GM12878 (cell line): ENCODE measurements at regions not wholly inside any gene's neighbourhood (a gene's known extent, or its start where the extent isn't known, plus 50 kb on each side); places are given as distances from the start of the nearest gene placed in this dataset.

Experiments
- ATAC-seq: fragments of 200-7000 bp; cut with Tn5 transposase; 3 replicates; pipeline ENCODE4 v1.9.1; 2020; ENCODE audit warnings: mild to moderate bottlenecking, moderate library complexity
- BruUV-seq: library from RNA; stranded (reverse); fragments of 400-500 nt; replicated peaks from 2 replicates; lab custom pipeline; 2021; lab: Mats Ljungman, UMichigan
- CTCF ChIA-PET: fragments of 300-600 bp; sonication (Branson Sonifier 250); formaldehyde crosslinking; extraction: SDS; loops from one replicate; lab custom pipeline; 2021; ENCODE audit warnings: inconsistent platforms; lab: Yijun Ruan, JAX
- POLR2A ChIA-PET: fragments of 350-600 bp; formaldehyde crosslinking; extraction: SDS; loops from one replicate; lab custom pipeline; 2021; ENCODE audit warnings: inconsistent platforms; lab: Charles Lee
- RAD21 ChIA-PET: fragments of 300-600 bp; sonication (Branson Sonifier 250); formaldehyde crosslinking; loops from one replicate; lab custom pipeline; 2023; ENCODE audit warnings: antibody characterized with exemption; ENCODE audit not compliant: unreplicated experiment; lab: Charles Lee
- SMC1A ChIA-PET: fragments of 300-600 bp; sonication (Branson Sonifier 250); formaldehyde crosslinking; loops from one replicate; lab custom pipeline; 2023; ENCODE audit not compliant: unreplicated experiment, uncharacterized antibody; lab: Charles Lee
- DNase-seq: peaks from one replicate; pipeline ENCODE4 v3.0.0-alpha.2; 2011; ENCODE audit warnings: low read depth, low spot score
- FAIRE-seq: peaks from 3 replicates; lab custom pipeline; 2011; peaks lifted over from hg19 to GRCh38; lab: Jason Lieb, UNC
- H2AFZ ChIP-seq: 2 replicates; pipeline ENCODE4 v1.6.0; 2011; ENCODE audit warnings: low read depth, low read length, control low read depth; ENCODE audit not compliant: control insufficient read depth
- H3K27ac ChIP-seq: 2 replicates; pipeline ENCODE4 v1.5.1; 2011; ENCODE audit warnings: control low read depth; ENCODE audit not compliant: control insufficient read depth, insufficient read depth
- H3K27me3 ChIP-seq, 2 experiments: replicated peaks in 1 of 2; 2 replicates each; pipeline versions ENCODE4 v1.6.0 to v1.6.1; 2011; ENCODE audit warnings: low read length in 1 of 2; ENCODE audit not compliant: control insufficient read depth in 2 of 2, insufficient read depth in 2 of 2
- H3K36me3 ChIP-seq, 2 experiments: 2 replicates each; pipeline ENCODE4 v1.5.1; 2011; ENCODE audit warnings: low read length in 1 of 2; ENCODE audit not compliant: control insufficient read depth in 2 of 2, insufficient read depth in 2 of 2
- H3K4me1 ChIP-seq: 2 replicates; pipeline ENCODE4 v1.6.1; 2011; ENCODE audit warnings: mild to moderate bottlenecking, low read length, moderate library complexity, mixed read lengths; ENCODE audit not compliant: control insufficient read depth, insufficient read depth
- H3K4me2 ChIP-seq: 2 replicates; pipeline ENCODE4 v1.6.0; 2011; ENCODE audit warnings: control low read depth; ENCODE audit not compliant: control insufficient read depth, insufficient read depth
- H3K4me3 ChIP-seq: fragments of 200-600 bp; sonication (generic); 2 replicates; pipeline ENCODE4 v1.5.1; 2016
- H3K79me2 ChIP-seq: 2 replicates; pipeline ENCODE4 v1.6.0; 2011; ENCODE audit warnings: low read length; ENCODE audit not compliant: control insufficient read depth, insufficient read depth
- H3K9ac ChIP-seq: 2 replicates; pipeline ENCODE4 v1.8.0; 2011; ENCODE audit warnings: low read length, control low read depth, mixed read lengths; ENCODE audit not compliant: control insufficient read depth, insufficient read depth
- H3K9me3 ChIP-seq: replicated peaks from 3 replicates; pipeline ENCODE4 v1.5.1; 2011; ENCODE audit warnings: mild to moderate bottlenecking, low read length; ENCODE audit not compliant: control insufficient read depth, insufficient read depth
- H4K20me1 ChIP-seq: 2 replicates; pipeline ENCODE4 v1.6.0; 2011; ENCODE audit not compliant: control insufficient read depth, insufficient read depth
- BMI1 ChIP-seq: fragments of 450-650 bp; IDR thresholded peaks from 2 replicates; pipeline ENCODE4 v1.6.1; 2016; ENCODE audit warnings: mild to moderate bottlenecking, moderate library complexity, borderline replicate concordance
- CBX3 ChIP-seq: fragments of 200-600 bp; sonication (generic); IDR thresholded peaks from 2 replicates; pipeline ENCODE4 v1.6.1; 2016; ENCODE audit warnings: low read depth, borderline replicate concordance
- HDAC2 ChIP-seq: fragments of 200-600 bp; sonication (generic); IDR thresholded peaks from 2 replicates; pipeline ENCODE4 v1.6.1; 2017
- JUNB ChIP-seq: IDR thresholded peaks from 2 replicates; pipeline ENCODE4 v1.6.1; 2016; ENCODE audit warnings: antibody characterized with exemption, mild to moderate bottlenecking
- MXI1 ChIP-seq: fragments of 150-350 bp; IDR thresholded peaks from 2 replicates; pipeline ENCODE4 v1.6.1; 2011; ENCODE audit warnings: low read depth, mild to moderate bottlenecking, inconsistent platforms, low read length, improper control_type of control experiment
- NFXL1 ChIP-seq: fragments of 450-650 bp; IDR thresholded peaks from 2 replicates; pipeline ENCODE4 v1.6.1; 2017; ENCODE audit warnings: antibody characterized with exemption, mild to moderate bottlenecking, borderline replicate concordance
- NRF1 ChIP-seq: conservative IDR thresholded peaks from 2 replicates; pipeline ENCODE4 v1.6.1; 2011; ENCODE audit warnings: mild to moderate bottlenecking, low read depth, low read length, improper control_type of control experiment
- PAX8 ChIP-seq: fragments of 450-650 bp; IDR thresholded peaks from 2 replicates; pipeline ENCODE4 v1.6.1; 2017; ENCODE audit warnings: mild to moderate bottlenecking, moderate library complexity
- POU2F2 ChIP-seq: IDR thresholded peaks from 3 replicates; pipeline ENCODE4 v1.6.1; 2011; ENCODE audit warnings: low read depth, mild to moderate bottlenecking, low read length, borderline replicate concordance
- YBX1 ChIP-seq: fragments of 450-650 bp; IDR thresholded peaks from 2 replicates; pipeline ENCODE4 v1.6.1; 2016; ENCODE audit warnings: antibody characterized with exemption
- YY1 ChIP-seq: IDR thresholded peaks from 2 replicates; pipeline ENCODE4 v1.6.1; 2011; ENCODE audit warnings: low read depth, mild to moderate bottlenecking, low read length
- ZNF384 ChIP-seq: IDR thresholded peaks from 2 replicates; pipeline ENCODE4 v1.6.1; 2012; ENCODE audit warnings: low read depth, mild to moderate bottlenecking, low read length, improper control_type of control experiment, borderline replicate concordance
- WGBS: methylation state at CpG from one replicate; pipeline ENCODE4 v1.1.6; 2016; ENCODE audit warnings: low lambda C conversion rate; ENCODE audit not compliant: insufficient replicate concordance, insufficient coverage; ENCODE audit errors: missing lambda C conversion rate; 5-methylcytosine and 5-hydroxymethylcytosine counted together
- in situ Hi-C: fragments of 300-500 bp; cut with MboI; formaldehyde crosslinking; loops from 9 replicates; pipeline ENCODE4 v1.14.3; 2018; ENCODE audit warnings: mixed read lengths
- intact Hi-C: fragments of 100-400 bp; cut with micrococcal nuclease; formaldehyde crosslinking; loops from one replicate; pipeline ENCODE4 v1.14.2; 2022; ENCODE audit not compliant: unreplicated experiment

GRCh38 chr16:9607515-9608230, 516.2 kb downstream of the HAPSTR1 start:
- no peak overlapping the region for H3K9ac ChIP-seq
- H3K36me3 ChIP-seq = no peaks in the 10 kb centered on the region
- H3K4me3 ChIP-seq = no peak overlapping the region
- no TSS peak for BruUV-seq
- no peaks in the 10 kb centered on the region for H3K4me1 ChIP-seq
- no peaks in the 10 kb centered on the region for H3K9me3 ChIP-seq
- ATAC-seq (no peak), FAIRE-seq (no peak), DNase-seq (no peak)
- TF ChIP-seq ZNF384 = no peak
- no peak for TF ChIP-seq NFXL1
- no peak for TF ChIP-seq CBX3
- TF ChIP-seq YY1 = no peak
- TF ChIP-seq POU2F2 = no peak
- TF ChIP-seq YBX1 = no peak
- TF ChIP-seq JUNB = no peak
- TF ChIP-seq HDAC2 = no peak
- TF ChIP-seq BMI1 = no peak
- 0% methylated on average over 2 of the region's 2 CpGs for WGBS
- no peak overlapping the region for H2AFZ ChIP-seq
- no peaks in the 10 kb centered on the region for H4K20me1 ChIP-seq
- SMC1A ChIA-PET = no interaction called here
- H3K79me2 ChIP-seq = no peaks in the 10 kb centered on the region
- CTCF ChIA-PET = no interaction called here
- RAD21 ChIA-PET = no interaction called here
- no peaks in the 10 kb centered on the region for H3K27me3 ChIP-seq
- in situ Hi-C loops (no loop called here), intact Hi-C loops (no loop called here)
- H3K4me2 ChIP-seq = no peak overlapping the region
- H3K27ac ChIP-seq = no peak overlapping the region
- POLR2A ChIA-PET = no interaction called here

- H3K27ac ChIP-seq = no peak overlapping the region
- H2AFZ ChIP-seq = no peak overlapping the region
- no peak overlapping the region for H3K9ac ChIP-seq
- TF ChIP-seq PAX8 (no peak), MXI1 (no peak), NRF1 (no peak)
- H3K4me1 ChIP-seq = no peaks in the 10 kb centered on the region
- no peak for FAIRE-seq
- ATAC-seq = no peak
- RAD21 ChIA-PET = no interaction called here
- no peak overlapping the region for H3K4me3 ChIP-seq
- H3K27me3 ChIP-seq = no peaks in the 10 kb centered on the region
- 33% methylated on average over 5 of the region's 5 CpGs for WGBS
- in situ Hi-C loops = no loop called here
- H3K36me3 ChIP-seq = no peaks in the 10 kb centered on the region
- no TSS peak for BruUV-seq
- SMC1A ChIA-PET = no interaction called here
- intact Hi-C loops = no loop called here
- no peak for DNase-seq
- POLR2A ChIA-PET = no interaction called here
- CTCF ChIA-PET = interaction anchor here (1.1 to 1.2 kb wide), 2 partner anchors 11 to 38 kb away, joined by 3 read pairs; no protein-coding TSS in a partner anchor
- no peaks in the 10 kb centered on the region for H3K9me3 ChIP-seq
- no peaks in the 10 kb centered on the region for H4K20me1 ChIP-seq
- no peak overlapping the region for H3K4me2 ChIP-seq
- no peaks in the 10 kb centered on the region for H3K79me2 ChIP-seq
Observed at GRCh38 chr16:9610727-9611126, 519.3 kb downstream of the HAPSTR1 start.
